KBM-7 (cell line): ENCODE measurements at regions not wholly inside any gene's neighbourhood (a gene's known extent, or its start where the extent isn't known, plus 50 kb on each side); places are given as distances from the start of the nearest gene placed in this dataset.
"Not testable (repeated sequence)": the region's sequence is repeated elsewhere in the genome, so short reads cannot be mapped to it uniquely, and the experiment has no call there.

ENCODE experiments used
- DNase-seq: peaks from one replicate; pipeline ENCODE4 v3.0.0-alpha.2; 2015
- in situ Hi-C: fragments of 300-500 bp; cut with MboI; formaldehyde crosslinking; loops from 2 replicates; pipeline ENCODE4 v1.14.3; 2020; ENCODE audit warnings: low sequenced_read_pairs, low pct_unique_long_range_greater_than_20kb, mixed read lengths

- DNase-seq, result no peak
- in situ Hi-C loops, result no loop called here
These were observed 272.8 kb upstream of the ZNF32 start for GRCh38 chr10:43921478-43921877.

DNA sequence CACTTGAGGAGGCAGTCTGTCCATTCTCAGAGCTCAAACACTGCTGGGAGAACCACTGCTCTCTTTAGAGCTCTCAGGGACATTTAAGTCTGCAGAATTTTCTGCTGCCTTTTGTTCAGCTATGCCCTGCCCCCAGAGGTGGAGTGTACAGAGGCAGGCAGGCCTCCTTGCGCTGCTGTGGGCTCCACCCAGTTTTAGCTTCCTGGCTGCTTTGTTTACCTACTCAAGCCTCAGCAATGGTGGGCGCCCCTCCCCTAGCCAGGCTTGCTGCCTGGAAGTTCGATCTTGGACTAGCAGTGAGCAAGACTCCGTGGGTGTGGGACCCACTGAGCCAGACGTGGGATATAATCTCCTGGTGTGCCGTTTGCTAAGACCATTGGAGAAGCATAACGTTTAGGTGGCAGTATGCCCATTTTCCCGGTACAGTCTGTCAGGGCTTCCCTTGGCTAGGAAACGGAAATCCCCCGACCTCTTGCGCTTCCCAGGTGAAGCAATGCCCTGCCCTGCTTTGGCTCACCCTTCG is 271.6 kb upstream of the ZNF32 start:
- in situ Hi-C loops, DNase-seq: not testable (repeated sequence)

DNA sequence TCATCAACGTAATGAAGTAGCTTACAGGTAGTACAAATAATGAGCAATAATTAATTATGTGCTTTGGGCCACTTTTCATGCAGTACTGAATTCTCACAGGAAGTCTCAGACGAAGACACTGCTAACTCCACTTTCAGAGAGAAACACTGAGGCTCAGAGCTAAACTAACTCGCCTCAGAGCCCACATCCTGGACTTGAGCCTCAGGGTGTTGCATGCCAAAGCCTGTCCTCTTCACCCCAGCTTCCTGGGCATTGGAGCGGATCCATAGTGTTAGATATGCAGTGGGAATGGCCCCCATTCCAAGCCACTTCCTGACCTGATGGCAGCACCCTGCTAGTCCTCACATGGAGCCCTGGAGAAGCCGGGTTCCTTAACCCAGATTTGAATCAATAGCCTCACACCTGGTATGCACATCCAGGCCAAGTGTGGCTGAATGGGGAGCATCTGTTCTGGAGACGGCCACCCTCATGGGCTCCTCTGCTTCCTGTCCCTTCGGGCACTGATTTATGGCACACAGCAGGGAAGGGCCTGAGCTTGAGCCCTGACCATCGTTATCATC is 265.1 kb upstream of the ZNF32 start:
- DNase-seq, result no peak
- in situ Hi-C loops, result no loop called here

- in situ Hi-C loops, result no loop called here
- no peak for DNase-seq
These were observed 263.8 kb upstream of the ZNF32 start for GRCh38 chr10:43912469-43912868.

- in situ Hi-C loops, result no loop called here
These were observed 257.8 kb upstream of the ZNF32 start for GRCh38 chr10:43906490-43906889.

GRCh38 chr10:43905512-43906236 is 257.0 kb upstream of the ZNF32 start:
- DNase-seq, result no peak

More at GRCh38 chr10:43906490-43906889, 257.8 kb upstream of the ZNF32 start:
- no peak for DNase-seq

DNA sequence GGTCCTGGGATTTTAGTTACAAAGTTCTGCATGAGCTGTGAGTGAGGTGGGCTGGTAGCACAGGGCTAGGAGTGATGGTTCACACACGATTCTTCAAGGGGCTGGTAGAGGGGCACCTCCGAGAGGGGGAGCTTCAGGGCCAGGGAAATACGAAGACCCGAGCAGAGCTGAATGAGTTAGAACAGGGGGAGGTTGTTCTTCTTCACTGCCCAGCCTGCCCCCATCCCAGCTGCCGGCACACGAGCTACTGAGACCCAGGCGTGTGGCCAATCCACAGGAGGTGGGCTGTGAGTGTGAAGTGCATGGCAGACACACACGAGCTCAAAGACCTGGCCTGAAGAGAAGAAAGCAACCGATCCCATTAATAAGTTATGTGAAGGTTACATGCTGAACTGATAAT is 256.2 kb upstream of the ZNF32 start:
- in situ Hi-C loops, result no loop called here

More at GRCh38 chr10:43905512-43906236, 257.0 kb upstream of the ZNF32 start:
- in situ Hi-C loops, result no loop called here

GRCh38 chr10:43904301-43904700 is 255.6 kb upstream of the ZNF32 start:
- in situ Hi-C loops, result no loop called here
- no peak for DNase-seq

More for the DNA sequence above, 256.2 kb upstream of the ZNF32 start:
- no peak for DNase-seq

DNA sequence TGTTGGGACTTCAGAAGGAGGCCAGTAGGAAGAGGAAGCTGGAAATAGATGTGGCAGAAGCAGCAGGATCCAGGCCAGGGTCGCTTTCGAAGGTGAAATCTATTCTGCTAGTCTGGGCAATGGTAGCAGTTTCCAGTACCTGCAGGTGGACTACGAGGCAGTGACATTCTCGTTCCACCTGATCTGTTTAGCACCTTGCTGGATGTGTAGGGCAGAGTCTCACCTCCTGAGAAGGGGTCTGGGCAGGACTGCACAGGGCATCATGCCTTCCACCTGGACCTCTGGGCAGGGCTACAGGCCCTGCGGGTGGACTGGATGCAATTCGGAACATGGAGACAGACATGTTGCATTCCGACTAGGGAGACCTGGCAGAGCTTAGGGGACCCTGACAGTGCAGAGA is 254.8 kb upstream of the ZNF32 start:
- in situ Hi-C loops, result no loop called here

DNA sequence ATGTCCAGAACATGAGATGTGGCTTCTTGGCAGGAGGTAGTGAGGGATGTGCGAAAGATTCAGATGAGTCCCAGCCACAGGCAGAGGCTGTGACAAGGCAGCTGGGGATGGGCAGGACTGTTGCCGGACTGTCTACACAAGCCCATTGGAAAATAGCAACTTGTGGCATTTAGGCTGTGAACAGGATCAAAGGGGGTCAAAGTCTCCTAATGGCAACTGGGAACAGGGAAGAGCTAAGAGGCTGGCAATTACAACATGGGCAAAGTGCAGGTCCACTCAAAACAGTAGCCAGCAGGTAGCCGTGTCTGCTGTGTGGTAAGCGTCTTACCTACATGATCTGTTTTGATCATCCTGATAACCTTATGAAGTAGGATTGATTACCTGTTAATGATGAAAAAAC is 254.2 kb upstream of the ZNF32 start:
- in situ Hi-C loops, result no loop called here
- DNase-seq, result no peak

More for the DNA sequence above, 254.8 kb upstream of the ZNF32 start:
- DNase-seq, result no peak

- in situ Hi-C loops, result no loop called here
- DNase-seq, result no peak
These were observed 253.2 kb upstream of the ZNF32 start for GRCh38 chr10:43901744-43902504.

DNA sequence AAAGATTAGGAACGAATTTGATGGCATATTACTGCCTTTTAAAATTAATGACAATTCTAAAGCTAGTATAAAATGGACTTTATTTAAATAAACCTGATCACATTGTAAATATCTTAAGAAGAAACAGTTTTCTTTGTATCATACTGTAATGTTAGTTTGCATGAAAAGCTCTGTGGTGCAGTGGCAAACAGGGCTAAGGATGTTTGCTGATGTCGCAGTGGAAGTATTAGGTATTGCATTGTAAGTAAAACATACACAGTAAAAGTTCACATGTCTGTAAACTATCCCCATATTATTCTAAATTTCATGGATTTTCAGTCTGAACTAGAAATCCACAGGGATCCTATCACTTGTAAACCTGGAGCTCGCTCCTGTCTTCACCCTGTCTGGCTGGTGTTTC is 252.6 kb upstream of the ZNF32 start:
- in situ Hi-C loops, result no loop called here
- DNase-seq, result no peak

GRCh38 chr10:43900571-43900970 is 251.9 kb upstream of the ZNF32 start:
- in situ Hi-C loops, result no loop called here
- DNase-seq, result no peak

DNA sequence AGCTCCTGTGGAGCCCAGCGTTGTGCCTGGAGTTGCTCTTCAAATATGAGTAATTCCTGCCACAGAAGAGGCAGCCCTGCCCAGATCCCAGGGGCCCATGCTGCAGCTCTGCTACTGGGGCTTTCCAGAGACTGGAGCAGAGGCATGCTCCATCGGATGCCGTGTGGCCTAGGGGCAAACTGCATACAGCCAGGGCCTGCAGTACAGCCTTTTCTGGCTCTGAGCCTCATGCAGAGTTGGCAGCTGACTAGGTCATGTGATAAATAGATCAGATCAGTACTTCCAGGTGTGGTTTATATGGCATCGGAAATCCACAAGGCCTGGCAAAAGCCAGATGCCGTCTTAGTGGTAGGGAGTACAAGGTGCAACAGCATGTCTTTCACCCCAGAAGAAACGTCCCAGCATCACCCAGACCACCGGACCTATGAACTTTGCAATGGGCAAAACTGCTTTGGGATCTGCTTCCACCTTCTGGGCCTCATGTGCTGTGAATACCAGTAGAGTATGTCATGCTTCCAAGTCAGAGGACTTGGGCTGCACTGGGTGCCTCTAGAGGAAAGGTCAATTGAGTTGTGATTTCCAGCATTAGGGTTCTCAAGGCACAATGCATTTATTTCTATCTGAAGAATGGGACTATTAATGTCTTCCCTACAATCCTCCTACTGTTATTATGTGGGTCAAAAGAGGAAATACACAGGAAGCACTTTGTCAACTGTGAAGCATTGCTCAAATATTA is 250.7 kb upstream of the ZNF32 start:
- DNase-seq, result no peak
- in situ Hi-C loops, result no loop called here

DNA sequence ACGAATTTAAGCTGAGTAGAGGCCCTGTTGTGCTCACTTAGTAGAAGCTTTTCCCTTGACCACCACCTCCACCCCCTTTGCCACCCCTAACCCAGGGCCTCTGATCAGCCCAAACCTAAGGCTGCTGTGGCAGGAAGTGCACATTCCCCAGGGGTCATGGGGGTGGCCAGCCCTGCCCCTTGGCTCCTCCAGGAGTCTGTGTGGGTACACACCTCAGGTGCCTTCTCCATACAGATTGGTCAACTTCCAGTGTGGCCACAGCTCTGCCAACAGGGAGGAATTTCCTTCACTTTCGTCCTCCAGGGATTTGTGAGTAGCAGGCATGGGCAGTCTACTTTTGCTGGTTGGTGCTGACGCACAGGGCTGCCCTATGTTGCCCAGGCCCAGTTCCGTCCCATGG is 249.9 kb upstream of the ZNF32 start:
- in situ Hi-C loops, result no loop called here
- DNase-seq, result no peak

GRCh38 chr10:43897765-43898419 is 249.2 kb upstream of the ZNF32 start:
- in situ Hi-C loops, result no loop called here
- no peak for DNase-seq

- in situ Hi-C loops, result no loop called here
- DNase-seq, result no peak
These were observed 243.5 kb upstream of the ZNF32 start for GRCh38 chr10:43892062-43892770.

GRCh38 chr10:43891241-43891640 is 242.6 kb upstream of the ZNF32 start:
- DNase-seq, result no peak
- in situ Hi-C loops, result no loop called here
